CD14-positive monocyte (primary cell): ENCODE measurements at regions not wholly inside any gene's neighbourhood (a gene's known extent, or its start where the extent isn't known, plus 50 kb on each side); places are given as distances from the start of the nearest gene placed in this dataset.

Source experiments
- DNase-seq, 3 donors: peaks; one replicate each; pipeline ENCODE4 v3.0.0-alpha.2; 2011 to 2022
- H2AFZ ChIP-seq: 2 replicates; pipeline ENCODE4 v1.6.0; 2012; ENCODE audit warnings: mild to moderate bottlenecking, low read depth, low read length, inconsistent platforms; ENCODE audit not compliant: insufficient read depth, poor library complexity, severe bottlenecking
- H3K27ac ChIP-seq, 2 donors: 1 replicate in 1 of 2; 2 replicates in 1 of 2; pipeline ENCODE4 v1.5.1; 2012 to 2013; ENCODE audit warnings: low read length in 2 of 2, control low read depth in 1 of 2, inconsistent platforms in 1 of 2, low read depth in 1 of 2, mild to moderate bottlenecking in 1 of 2
- H3K27me3 ChIP-seq, 2 donors: one replicate each; pipeline versions ENCODE4 v1.6.0 to v1.6.1; 2011 to 2013; ENCODE audit warnings: low read length in 2 of 2; ENCODE audit not compliant: control insufficient read depth in 2 of 2, insufficient read depth in 2 of 2
- H3K36me3 ChIP-seq, 2 donors: replicated peaks in 1 of 2; 1 replicate in 1 of 2; 2 replicates in 1 of 2; pipeline versions ENCODE4 v1.5.1 to v1.6.1; 2012 to 2013; ENCODE audit warnings: low read length in 2 of 2, control low read depth in 1 of 2, inconsistent platforms in 1 of 2, mild to moderate bottlenecking in 1 of 2; ENCODE audit not compliant: insufficient read depth in 2 of 2, control insufficient read depth in 1 of 2
- H3K4me1 ChIP-seq, 2 donors: 1 replicate in 1 of 2; 2 replicates in 1 of 2; pipeline versions ENCODE4 v1.5.1 to v1.6.1; 2012 to 2013; ENCODE audit warnings: low read length in 2 of 2, control low read depth in 1 of 2, inconsistent platforms in 1 of 2, mild to moderate bottlenecking in 1 of 2, moderate library complexity in 1 of 2; ENCODE audit not compliant: insufficient read depth in 2 of 2, control insufficient read depth in 1 of 2
- H3K4me2 ChIP-seq: replicated peaks from 2 replicates; pipeline ENCODE3; 2012; ENCODE audit warnings: low read length, moderate library complexity, mild to moderate bottlenecking; ENCODE audit not compliant: poor library complexity, severe bottlenecking; ENCODE audit errors: extremely low read depth
- H3K4me3 ChIP-seq, 3 experiments: fragments of 200-600 bp in 1 of 3; sonication (generic) in 1 of 3; replicated peaks in 1 of 3; 1 replicate in 2 of 3; 2 replicates in 1 of 3; pipeline ENCODE4 v1.5.1; 2011 to 2013; ENCODE audit warnings: low read length in 3 of 3, mild to moderate bottlenecking in 3 of 3, control low read depth in 2 of 3, low read depth in 2 of 3, inconsistent platforms in 1 of 3, moderate library complexity in 1 of 3
- H3K79me2 ChIP-seq: 2 replicates; pipeline ENCODE4 v1.6.0; 2012; ENCODE audit warnings: mild to moderate bottlenecking, control low read depth, inconsistent platforms, low read length, moderate library complexity; ENCODE audit not compliant: insufficient read depth
- H3K9ac ChIP-seq: 2 replicates; pipeline ENCODE4 v1.6.0; 2017; ENCODE audit warnings: low read length, mild to moderate bottlenecking; ENCODE audit not compliant: insufficient read depth, poor library complexity, severe bottlenecking
- H3K9me3 ChIP-seq, 2 donors: replicated peaks in 1 of 2; 1 replicate in 1 of 2; 2 replicates in 1 of 2; pipeline versions ENCODE4 v1.5.1 to v1.6.1; 2012 to 2013; ENCODE audit warnings: low read length in 2 of 2, control low read depth in 1 of 2; ENCODE audit not compliant: control insufficient read depth in 1 of 2, insufficient read depth in 1 of 2
- H4K20me1 ChIP-seq: 2 replicates; pipeline ENCODE4 v1.6.0; 2012; ENCODE audit warnings: mild to moderate bottlenecking, low read length, control low read depth, moderate library complexity; ENCODE audit not compliant: insufficient read depth
- H3K27ac Mint-ChIP-seq, 7 donors: one replicate each; pipeline ENCODE4 v1.8.0; 2020; ENCODE audit warnings: mild to moderate bottlenecking in 7 of 7, mixed read lengths in 7 of 7, moderate library complexity in 6 of 7, inconsistent platforms in 2 of 7
- H3K27me3 Mint-ChIP-seq, 3 donors: one replicate each; pipeline ENCODE4 v1.8.0; 2021 to 2022; ENCODE audit warnings: low read depth in 3 of 3, mild to moderate bottlenecking in 3 of 3, mixed read lengths in 3 of 3, moderate library complexity in 3 of 3, inconsistent platforms in 1 of 3
- H3K36me3 Mint-ChIP-seq, 2 donors: one replicate each; pipeline ENCODE4 v1.8.0; 2020; ENCODE audit warnings: mixed read lengths in 2 of 2, inconsistent platforms in 1 of 2, mild to moderate bottlenecking in 1 of 2
- H3K4me1 Mint-ChIP-seq: one replicate; pipeline ENCODE4 v1.8.0; 2020; ENCODE audit warnings: mild to moderate bottlenecking, mixed read lengths
- H3K4me3 Mint-ChIP-seq, 2 donors: one replicate each; pipeline ENCODE4 v1.8.0; 2020; ENCODE audit warnings: mild to moderate bottlenecking in 2 of 2, mixed read lengths in 2 of 2, moderate library complexity in 1 of 2
- H3K9me3 Mint-ChIP-seq, 7 donors: one replicate each; pipeline ENCODE4 v1.8.0; 2020 to 2022; ENCODE audit warnings: mixed read lengths in 7 of 7, mild to moderate bottlenecking in 6 of 7, moderate library complexity in 6 of 7, inconsistent platforms in 2 of 7
- CTCF ChIP-seq: fragments of 200-600 bp; IDR thresholded peaks from one replicate; pipeline ENCODE4 v1.8.0; 2022; ENCODE audit warnings: antibody characterized with exemption, mild to moderate bottlenecking
- WGBS: methylation state at CpG from one replicate; pipeline ENCODE4 v1.1.5; 2013; ENCODE audit warnings: missing lambda C conversion rate; ENCODE audit not compliant: insufficient coverage; 5-methylcytosine and 5-hydroxymethylcytosine counted together
- intact Hi-C, 2 donors: fragments of 100-400 bp; cut with micrococcal nuclease; formaldehyde crosslinking; loops; one replicate each; pipeline versions ENCODE4 v1.15.0 to v1.15.1; 2023

DNA sequence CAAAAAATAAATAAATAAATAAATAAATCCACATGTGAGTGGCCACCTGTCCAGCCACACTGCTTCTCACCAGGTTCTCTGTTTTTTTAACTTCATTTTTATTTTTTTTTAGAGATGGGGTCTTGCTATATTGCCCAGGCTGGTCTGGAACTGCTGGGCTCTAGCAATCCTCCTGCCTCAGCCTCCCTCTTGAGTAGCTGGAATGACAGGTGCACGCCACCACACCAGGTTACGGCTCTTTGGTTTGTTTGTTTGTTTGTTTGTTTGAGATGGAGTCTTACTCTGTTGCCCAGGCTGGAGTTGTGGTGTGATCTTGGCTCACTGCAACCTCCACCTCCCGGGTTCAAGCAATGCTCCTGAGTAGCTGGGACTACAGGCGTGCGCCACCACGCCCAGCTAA, 94.5 kb upstream of the CACNA1A start:
- H3K4me3 ChIP-seq, result no peak overlapping the region
- H3K9me3 Mint-ChIP-seq, result peaks cover 0 to 3% (median 0%) of the 10 kb centered on the region in 7 donors
- intact Hi-C loops, result no loop called here
- no peak for DNase-seq
- H3K79me2 ChIP-seq, result no peaks in the 10 kb centered on the region
- H3K27ac ChIP-seq, result no peak overlapping the region
- H3K27me3 Mint-ChIP-seq, result peaks cover 6 to 8% (median 6%) of the 10 kb centered on the region in 3 donors
- H3K4me2 ChIP-seq, result no peak overlapping the region
- no peak overlapping the region for H3K4me3 Mint-ChIP-seq
- no peak overlapping the region for H2AFZ ChIP-seq
- H3K27me3 ChIP-seq, result no peaks in the 10 kb centered on the region
- no peaks in the 10 kb centered on the region for H3K4me1 Mint-ChIP-seq
- no peak overlapping the region for H3K9ac ChIP-seq
- H3K9me3 ChIP-seq, result no peaks in the 10 kb centered on the region
- no peak overlapping the region for H3K27ac Mint-ChIP-seq
- no peaks in the 10 kb centered on the region for H4K20me1 ChIP-seq
- no peaks in the 10 kb centered on the region for H3K4me1 ChIP-seq
- no peaks in the 10 kb centered on the region for H3K36me3 Mint-ChIP-seq
- H3K36me3 ChIP-seq, result no peaks in the 10 kb centered on the region
- 83% methylated on average over 6 of the region's 6 CpGs for WGBS
- no peak for TF ChIP-seq CTCF

- H3K4me1 ChIP-seq, result no peaks in the 10 kb centered on the region
- H3K79me2 ChIP-seq, result no peaks in the 10 kb centered on the region
- H3K4me3 ChIP-seq, result no peak overlapping the region
- H2AFZ ChIP-seq, result no peak overlapping the region
- intact Hi-C loops, result no loop called here
- 93% methylated on average over 7 of the region's 9 CpGs for WGBS
- H4K20me1 ChIP-seq, result no peaks in the 10 kb centered on the region
- H3K9ac ChIP-seq, result no peak overlapping the region
- TF ChIP-seq CTCF, result no peak
- no peaks in the 10 kb centered on the region for H3K9me3 ChIP-seq
- no peak overlapping the region for H3K27ac ChIP-seq
- no peaks in the 10 kb centered on the region for H3K36me3 ChIP-seq
- Mint-ChIP-seq H3K4me3 (no peak overlapping the region), H3K9me3 (peaks cover 0 to 3% (median 0%) of the 10 kb centered on the region in 7 donors), H3K27me3 (peaks cover 6 to 10% (median 8%) of the 10 kb centered on the region in 3 donors), H3K27ac (no peak overlapping the region), H3K36me3 (no peaks in the 10 kb centered on the region), H3K4me1 (no peaks in the 10 kb centered on the region)
- no peaks in the 10 kb centered on the region for H3K27me3 ChIP-seq
- no peak for DNase-seq
- no peak overlapping the region for H3K4me2 ChIP-seq
These were observed 93.8 kb upstream of the CACNA1A start for GRCh38 chr19:13600091-13600490.
